HG03342 (cell line): ENCODE measurements at regions not wholly inside any gene's neighbourhood (a gene's known extent, or its start where the extent isn't known, plus 50 kb on each side); places are given as distances from the start of the nearest gene placed in this dataset.
A peak's percentile ranks its signal among the peaks of the same experiment; 100 is the strongest.
"Not testable (repeated sequence)": the region's sequence is repeated elsewhere in the genome, so short reads cannot be mapped to it uniquely, and the experiment has no call there.

Source experiments
- ATAC-seq: cut with Tn5 transposase; IDR thresholded peaks from one replicate; pipeline ENCODE4 v1.9.1; 2021; ENCODE audit warnings: mild to moderate bottlenecking, moderate library complexity; ENCODE audit not compliant: unreplicated experiment

DNA sequence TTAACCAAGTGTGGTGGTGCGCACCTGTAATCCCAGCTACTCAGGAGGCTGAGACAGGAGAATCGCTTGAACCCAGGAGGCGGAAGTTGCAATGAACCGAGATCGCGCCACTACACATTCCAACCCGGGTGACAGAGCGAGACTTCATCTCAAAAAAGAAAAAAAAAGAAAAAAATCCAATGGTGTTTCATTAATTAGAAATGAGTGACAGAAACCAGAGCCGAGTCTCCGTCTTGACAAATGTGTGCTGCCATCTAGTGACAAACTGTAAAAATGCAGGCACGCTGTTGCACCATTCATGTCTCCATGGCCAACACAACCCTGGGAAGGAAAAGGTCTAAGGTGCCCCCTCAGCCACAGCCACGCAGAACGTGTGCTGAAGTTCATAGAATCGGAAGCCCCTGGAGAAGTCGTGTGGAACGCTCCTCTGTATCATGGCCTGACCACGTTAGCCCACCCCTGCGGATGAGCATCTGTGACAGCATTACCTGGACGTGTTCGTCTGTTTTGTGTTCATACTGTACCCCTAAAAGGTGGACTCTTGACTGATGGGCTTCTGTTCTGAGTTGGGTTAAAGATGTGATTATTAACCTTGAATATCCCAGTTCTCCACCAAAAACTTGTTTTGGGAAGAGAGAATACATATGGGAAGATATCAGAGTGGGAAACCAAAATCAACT lies 94.9 kb downstream of the LYZL2 start:
- ATAC-seq = no peak

DNA sequence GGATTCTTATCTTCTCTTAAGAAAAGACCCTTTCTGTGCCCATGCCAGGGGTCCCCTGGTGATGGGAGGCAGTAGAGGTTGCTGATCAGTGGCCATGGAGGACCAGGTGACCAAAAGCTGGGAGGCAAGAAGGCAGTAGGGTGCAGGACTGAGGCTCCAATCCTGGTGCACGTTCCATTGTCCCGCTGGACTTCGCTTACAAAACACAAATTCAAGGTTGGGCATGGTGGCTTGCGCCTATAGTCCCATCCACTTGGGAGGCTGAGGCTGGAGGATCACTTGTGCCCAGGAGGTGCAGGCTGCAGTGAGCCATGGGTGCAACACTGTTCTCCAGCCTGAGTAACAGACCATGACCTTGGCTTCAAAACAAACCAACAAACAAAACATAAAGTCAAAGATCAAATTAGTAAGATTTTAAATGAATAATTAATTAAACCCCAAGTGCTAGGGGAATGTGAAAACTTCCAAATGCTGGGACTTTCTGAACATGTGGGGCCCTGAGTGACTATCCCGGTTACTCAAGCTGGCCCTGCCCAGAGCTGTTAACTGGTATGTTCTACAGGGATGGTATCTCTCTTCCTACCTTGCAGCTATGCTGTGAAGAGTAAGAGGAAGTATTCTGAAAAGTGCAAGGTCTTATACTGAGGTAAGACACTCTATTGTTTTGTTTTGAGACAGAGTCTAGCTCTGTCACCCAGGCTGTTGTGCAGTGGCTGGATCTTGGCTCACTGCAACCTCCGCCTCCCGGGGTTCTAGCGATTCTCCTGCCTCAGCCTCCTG lies 97.6 kb downstream of the LYZL2 start:
- ATAC-seq = no peak

DNA sequence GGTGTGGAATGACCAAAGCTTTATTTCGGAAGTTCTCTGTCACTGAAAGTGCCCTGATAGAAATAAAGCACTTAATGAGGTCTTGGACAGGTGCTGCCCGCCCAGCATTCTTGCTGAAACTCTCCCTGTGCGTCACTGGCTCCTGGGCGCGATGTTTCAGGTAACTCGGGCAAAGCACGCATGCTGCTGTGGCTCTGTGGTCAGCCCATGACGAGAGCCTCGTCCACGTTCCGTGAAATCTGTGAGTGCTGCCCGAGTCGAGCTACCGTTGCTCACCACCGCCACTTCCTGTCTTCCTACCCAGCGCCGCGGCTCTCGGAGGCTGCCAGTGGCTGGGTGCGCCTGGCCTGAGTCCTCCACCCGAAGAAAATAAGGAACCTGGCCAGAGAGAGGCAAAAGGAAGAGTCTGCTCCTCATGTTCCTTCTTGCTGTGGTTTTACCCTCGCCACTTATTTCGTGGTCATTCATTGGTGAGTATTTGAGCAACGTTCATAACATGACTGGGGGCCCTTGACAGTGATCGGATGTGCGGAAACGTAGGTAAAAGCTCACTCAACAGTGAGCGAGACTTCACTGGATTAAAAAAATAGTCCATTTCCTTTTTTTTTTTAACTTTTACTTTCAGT lies 95.5 kb downstream of the MAP3K8 start:
- peak; percentile 63 for ATAC-seq

DNA sequence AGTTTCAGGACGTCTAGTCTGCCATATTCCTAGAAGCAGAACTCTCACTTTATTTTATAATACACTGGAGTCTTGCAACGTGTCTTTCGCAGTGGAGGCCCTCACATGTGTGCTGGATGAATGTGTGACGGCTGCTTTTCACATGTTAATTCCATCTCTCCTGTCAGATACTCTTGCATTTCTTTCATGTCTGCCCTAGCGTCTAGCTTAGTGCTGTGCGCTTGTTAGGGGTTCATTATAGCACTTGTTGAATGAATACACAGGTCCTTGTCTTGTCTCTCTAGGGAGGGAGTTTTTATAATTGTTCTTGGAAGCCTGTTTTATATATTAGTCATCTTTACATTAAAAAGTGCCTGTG lies 94.4 kb downstream of the MAP3K8 start:
- no peak for ATAC-seq

DNA sequence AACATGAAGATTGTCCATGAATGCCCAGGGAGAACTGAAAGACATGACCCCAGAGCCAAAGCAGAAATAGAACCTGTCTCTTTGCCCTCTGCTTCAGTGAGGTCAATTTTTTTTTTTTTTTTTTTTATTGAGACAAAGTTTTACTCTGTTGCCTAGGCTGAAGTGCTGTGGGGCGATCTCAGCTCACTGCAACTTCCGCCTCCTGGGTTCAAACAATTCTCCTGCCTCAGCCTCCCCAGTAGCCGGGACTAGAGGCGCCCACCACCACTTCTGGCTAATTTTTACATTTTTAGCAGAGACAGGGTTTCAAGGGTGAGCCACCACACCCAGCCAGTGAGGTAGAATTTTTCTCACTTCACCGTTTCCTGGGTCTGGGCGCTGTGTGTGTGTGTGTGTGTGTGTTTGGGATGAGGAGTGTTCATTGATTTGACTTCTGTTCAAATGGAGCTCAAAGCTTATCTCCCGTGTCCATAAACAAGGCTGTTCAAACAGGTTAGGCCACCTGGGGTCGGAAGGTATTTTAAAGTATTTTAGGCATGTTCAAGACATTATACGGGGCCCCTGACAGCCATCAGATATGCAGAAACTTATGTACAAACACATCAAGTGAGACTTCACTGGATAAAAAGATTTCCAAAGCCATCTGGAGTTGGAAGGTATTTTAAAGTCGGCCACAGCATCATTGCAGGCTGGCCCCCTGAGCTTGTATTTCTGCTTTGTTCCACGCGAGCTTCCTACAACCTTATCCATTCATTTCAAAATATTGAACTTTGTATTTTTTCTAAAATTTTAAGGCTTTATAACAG lies 93.8 kb downstream of the MAP3K8 start:
- no peak for ATAC-seq

DNA sequence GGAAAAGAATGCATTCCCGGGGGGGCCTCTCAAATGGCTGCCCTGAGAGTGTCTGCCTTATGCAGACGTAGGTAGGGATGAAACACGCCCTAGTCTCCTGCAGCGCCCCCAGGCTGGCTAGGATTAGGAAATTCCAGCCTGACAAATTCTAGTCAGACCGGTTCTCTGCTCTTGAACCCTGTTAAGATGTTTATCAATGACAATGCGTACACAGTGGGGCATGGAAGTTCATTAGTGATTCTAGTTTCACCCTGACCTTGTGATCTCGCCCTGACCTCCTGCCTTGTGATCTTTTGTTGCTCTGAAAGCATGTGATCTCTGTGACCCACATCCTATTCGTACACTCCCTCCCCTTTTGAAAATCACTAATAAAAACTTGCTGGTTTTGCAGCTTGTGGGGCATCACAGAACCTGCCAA lies 88.7 kb downstream of the MAP3K8 start:
- not testable (repeated sequence) for ATAC-seq

DNA sequence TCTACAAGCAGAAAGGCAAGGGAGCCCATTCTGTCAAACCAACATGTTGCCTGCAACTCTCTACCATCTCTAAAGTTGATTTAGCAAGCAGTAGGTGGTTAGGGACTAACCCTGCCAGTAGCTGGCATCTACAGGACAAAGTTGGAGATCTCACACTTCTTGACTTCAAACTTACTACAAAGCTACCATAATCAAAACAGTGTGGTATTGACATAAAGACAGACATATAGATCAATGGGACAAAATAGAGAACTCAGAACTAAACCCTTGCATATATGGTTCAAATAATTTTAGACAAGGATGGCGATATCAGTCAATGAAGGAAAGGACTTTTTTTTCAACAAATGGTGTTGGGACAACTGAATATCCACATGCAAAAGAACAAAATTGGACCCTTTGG lies 84.9 kb downstream of the MAP3K8 start:
- no peak for ATAC-seq
